Fibroblast of skin of abdomen (primary cell): ENCODE measurements at regions not wholly inside any gene's neighbourhood (a gene's known extent, or its start where the extent isn't known, plus 50 kb on each side); places are given as distances from the start of the nearest gene placed in this dataset.
"Not testable (repeated sequence)": the region's sequence is repeated elsewhere in the genome, so short reads cannot be mapped to it uniquely, and the experiment has no call there.

ENCODE experiments used
- DNase-seq: peaks from one replicate; pipeline ENCODE4 v3.0.0-alpha.2; 2013

DNA sequence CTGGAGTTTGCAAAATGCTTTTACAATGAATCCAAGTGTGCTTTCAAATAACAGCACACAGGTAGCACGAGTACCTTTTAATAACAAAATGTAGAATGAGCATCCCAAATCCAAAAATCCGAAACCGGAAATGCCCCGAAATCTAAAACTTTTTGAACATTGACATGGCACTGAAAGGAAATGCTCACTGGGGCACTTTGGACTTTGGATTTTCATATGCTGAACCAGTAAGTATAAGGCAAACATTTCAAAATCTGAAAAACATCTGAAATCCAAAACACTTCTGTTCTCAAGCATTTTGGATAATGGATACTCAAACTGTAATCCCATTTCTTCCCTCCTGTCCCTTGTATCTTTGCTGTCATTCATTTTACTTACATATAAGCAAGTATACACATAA is 50.1 kb downstream of the GCNT4 start:
- DNase-seq = no peak

DNA sequence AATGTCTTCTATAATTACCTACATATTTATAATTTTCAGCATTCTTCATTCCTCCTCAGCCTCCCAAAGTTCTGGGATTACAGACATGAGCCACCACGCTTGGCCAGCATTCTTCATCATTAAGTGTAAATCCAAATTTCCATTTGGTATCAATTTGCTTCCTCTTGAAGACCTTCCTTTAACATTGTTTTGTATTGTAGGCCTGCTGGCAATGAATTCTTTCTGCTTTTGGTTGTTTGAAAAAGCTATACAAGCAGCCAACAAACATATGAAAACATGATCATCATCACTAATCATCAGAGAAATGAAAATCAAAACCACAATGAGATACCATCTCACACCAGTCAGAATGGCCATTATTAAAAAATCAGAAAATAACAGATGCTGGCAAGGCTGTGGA is 56.4 kb downstream of the GCNT4 start:
- no peak for DNase-seq

DNA sequence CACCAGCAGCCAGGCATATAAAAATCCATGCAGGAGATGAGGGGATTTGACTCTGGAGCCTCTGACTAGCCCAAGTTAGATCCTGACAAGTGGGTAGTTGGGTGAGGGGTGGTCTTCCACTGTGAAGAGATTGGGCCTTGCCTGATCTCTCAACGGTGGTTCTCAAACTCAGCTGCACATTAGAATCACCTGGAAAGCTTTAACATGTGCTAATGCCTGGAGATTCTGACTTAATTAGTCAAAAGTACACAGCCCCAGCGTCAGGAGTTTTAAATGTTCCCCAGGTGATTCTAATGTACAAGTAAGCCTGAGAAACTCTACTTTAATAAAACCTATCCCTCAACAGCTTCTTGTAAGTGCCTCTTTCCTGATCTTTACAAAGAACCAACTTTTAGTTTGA is 57.5 kb downstream of the GCNT4 start:
- no peak for DNase-seq

DNA sequence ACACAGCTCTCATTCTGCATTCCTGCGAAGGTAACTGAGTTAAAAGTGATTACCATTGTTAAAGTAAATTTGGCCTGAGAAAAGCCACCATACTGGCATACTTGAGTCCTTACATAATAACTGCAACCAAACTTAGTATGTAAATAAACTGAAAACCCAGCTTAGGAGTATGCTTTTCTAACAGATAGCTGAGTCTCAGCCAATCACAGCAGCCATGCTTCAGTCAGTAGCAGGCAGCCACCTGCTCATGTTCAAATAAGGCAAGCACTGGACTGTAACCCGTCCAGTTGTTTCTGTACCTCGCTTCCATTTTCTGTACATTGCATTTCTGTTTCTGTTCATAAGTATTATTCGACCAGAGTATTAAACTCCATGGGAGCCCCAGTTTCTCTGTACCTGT is 58.6 kb downstream of the GCNT4 start:
- DNase-seq = no peak

- DNase-seq = no peak
Measured at GRCh38 chr5:74992791-74993190, 59.6 kb downstream of the GCNT4 start.

GRCh38 chr5:74991522-74991921 is 60.8 kb downstream of the GCNT4 start:
- DNase-seq = no peak

- no peak for DNase-seq
Measured at GRCh38 chr5:74990194-74990593, 62.2 kb downstream of the GCNT4 start.

DNA sequence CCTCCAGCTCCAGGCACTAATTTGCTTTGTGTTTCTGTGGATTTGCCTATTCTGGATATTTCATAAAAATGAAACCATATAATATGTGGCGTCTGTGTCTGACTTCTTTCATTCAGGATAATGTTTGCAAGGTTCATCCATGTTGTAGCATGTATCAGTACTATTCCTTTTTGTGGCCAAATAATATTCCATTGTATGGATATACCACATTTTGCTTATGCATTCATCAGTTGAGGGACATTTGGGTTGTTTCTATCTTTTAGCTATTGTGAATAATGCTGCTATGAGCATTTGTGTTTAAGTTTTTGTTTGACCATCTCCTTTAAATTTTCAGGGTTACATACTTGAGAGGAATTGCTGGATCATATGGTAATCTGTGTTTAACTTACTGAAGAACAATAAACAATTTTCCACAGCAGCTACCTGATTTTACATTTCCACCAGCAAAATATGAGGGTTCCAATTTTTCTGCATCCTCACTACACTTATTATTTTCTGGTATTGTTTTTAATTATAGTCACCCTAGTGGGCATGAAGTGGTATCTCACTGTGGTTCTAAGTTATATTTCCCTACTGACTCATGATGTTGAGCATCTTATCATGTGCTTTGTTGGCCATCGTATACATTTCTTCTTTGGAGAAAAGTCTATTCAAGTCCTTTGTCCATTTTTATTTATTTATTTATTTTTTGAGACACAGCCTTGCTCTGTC is 63.9 kb downstream of the GCNT4 start:
- DNase-seq = no peak

DNA sequence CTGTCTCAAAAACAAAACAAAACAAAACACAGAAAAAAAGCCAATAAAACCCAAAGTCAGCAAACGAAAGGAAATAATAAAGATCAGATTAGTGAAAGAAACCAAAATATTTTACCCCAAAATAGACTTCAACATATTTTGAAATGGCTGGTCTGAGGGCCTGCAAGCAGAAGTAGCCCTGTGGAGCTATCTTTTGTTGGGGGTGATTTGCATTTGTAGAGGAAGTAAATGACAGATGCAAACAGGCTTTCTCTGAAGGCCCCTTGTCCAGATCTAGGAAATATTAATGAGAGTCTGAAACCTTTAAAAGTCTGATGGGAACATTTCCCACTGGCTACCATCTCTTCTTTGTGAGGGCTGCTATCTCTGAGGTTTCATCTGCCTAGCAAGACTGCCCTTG is 74.0 kb downstream of the GCNT4 start:
- DNase-seq = no peak

DNA sequence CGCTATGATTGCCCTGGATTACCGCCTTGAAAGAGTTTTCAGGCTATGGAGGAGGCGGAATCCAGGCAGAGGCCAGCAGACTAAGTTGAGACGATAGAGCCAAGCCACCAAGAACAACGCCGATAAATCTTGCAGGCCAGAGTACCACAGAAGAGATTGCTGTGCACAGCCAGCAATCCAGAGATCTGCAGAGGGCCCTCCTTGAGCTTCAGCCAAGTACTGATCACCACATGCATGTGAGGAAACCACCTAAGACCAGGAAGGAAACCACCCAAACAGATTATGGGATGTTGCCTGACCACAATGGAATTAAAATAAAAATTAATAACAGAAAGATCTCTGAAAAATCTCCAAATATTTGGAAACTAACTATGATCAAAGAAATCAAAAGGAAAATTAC is 74.9 kb downstream of the GCNT4 start:
- no peak for DNase-seq

- DNase-seq = no peak
Measured at GRCh38 chr5:74976651-74977050, 75.7 kb downstream of the GCNT4 start.

- DNase-seq = no peak
Measured at GRCh38 chr5:74975582-74975981, 76.8 kb downstream of the GCNT4 start.

GRCh38 chr5:74974451-74975091 is 77.8 kb downstream of the GCNT4 start:
- DNase-seq = no peak

DNA sequence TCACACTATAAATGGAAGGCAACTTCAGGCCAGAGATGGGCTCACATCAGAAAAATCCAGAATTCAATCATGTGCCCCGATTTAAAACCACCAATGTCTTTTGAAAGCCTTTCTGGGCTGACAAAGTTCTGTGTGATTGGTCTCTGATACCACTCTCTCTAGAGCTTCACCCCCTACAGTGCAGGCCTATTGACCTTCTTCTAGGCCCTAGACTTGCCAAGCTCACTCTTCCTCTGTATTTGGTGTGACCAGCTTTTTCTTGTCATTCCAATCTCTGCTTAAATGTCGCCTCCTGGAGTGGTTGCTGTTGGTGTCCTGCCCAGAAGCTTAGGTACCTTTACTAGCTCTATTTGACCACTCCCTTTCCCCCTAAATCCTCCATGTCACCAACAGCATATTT is 78.7 kb downstream of the GCNT4 start:
- no peak for DNase-seq

DNA sequence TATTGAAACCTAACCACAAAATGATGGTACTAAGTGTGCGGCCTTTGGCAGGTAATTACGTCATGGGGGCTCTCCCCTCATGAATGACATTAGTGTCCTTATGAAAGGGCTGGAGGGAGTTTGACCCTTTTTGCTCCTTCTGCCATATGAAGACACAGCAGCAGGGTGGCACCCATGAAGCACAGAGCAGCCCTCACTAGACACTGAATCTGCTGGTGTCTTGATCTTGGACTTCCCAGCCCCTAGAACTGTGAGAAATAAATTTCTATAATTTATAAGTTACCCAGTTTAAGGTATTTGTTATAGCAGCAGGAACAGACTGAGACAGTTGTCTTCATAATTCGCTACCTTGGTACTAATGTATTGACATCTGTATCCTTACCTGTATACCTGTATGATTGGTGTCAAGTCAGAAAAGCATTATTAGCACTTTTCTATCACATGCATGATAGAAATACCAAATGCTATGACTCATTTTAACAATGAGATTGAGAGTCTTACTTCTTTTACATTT is 80.4 kb downstream of the GCNT4 start:
- no peak for DNase-seq

- not testable (repeated sequence) for DNase-seq
Measured at GRCh38 chr5:74970891-74971290, 81.5 kb downstream of the GCNT4 start.

DNA sequence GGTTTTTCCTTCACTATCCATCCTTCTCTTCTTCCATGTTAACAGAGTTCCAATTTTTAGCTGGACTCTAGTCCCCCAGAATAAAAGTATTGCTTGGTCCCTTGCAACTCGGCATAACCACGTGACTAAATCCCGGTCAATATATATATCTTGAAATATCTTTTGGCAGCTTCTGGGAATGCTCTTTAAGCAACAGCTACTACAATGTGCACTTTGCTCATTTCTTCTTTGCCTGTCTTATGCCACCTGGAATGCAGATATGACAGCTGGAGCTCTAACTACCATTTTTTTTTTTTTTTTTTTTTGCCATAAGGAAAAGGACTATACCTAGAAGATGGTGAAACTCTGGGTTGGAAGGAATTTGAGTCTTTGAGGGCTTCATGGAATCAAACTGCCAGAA is 82.6 kb downstream of the GCNT4 start:
- no peak for DNase-seq

GRCh38 chr5:74966141-74967026 is 86.0 kb downstream of the GCNT4 start:
- DNase-seq = no peak

- DNase-seq = no peak
Measured at GRCh38 chr5:74963407-74963806, 89.0 kb downstream of the GCNT4 start.

DNA sequence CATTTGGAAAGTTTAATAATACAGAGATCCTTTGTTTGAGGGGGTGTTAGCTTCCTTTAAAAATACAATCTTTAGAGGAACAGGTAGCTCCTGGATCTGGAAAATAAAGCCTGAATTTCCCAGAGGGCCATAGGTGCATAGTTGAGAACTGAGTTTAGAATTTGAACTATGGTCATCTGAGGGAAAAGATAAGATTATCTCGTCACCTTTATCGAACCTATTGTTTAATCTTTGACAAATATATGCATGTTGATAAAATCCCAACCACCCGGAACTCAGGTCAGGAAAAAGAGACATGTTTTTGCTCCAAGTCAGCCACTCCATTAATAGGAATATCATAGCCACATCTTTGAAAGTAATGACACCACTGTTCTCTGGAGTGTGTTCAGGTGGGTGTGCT is 91.7 kb upstream of the FAM169A start:
- DNase-seq = no peak

GRCh38 chr5:74957029-74957784 is 91.0 kb upstream of the FAM169A start:
- DNase-seq = no peak

DNA sequence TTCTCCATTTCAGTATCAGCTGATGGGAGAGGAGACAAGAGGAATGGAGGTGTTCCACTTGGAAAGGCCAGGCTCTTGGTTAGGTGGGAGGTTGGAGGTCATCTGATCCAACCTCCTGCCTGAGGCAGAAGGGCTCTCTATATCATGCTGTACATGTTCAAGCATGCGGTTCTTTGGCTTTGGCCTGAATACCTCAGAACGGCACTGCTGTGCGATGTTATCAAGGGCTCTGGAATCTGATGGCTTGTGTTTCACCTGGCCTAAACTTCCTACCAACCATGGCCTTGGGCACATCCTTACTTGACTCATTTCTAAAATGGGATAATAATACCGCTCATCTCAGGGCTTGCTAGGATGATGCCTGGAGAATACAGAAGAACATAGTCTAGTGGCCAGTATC is 90.1 kb upstream of the FAM169A start:
- DNase-seq = no peak

DNA sequence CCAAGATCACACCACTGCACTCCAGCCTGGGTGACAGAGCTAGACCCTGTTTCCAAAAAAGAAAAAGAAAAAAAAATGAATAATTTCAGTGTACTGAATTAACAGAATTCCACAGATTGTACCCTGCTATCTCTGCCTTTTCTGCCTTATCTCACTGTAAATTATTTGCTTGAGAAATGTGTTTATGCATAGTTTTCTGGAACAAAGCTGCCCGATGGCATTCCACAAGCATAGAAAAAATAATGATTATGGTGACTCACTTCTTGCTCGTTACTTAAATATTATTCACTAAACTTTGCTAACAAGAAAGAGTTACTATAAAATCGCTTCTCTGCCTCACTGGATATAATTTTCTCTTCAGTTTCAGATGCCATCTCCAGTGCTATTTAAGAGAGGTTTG is 88.7 kb upstream of the FAM169A start:
- peak; percentile 45 for DNase-seq
